DND-41 (cell line): ENCODE measurements at regions not wholly inside any gene's neighbourhood (a gene's known extent, or its start where the extent isn't known, plus 50 kb on each side); places are given as distances from the start of the nearest gene placed in this dataset.

Source experiments
- EZH2 ChIP-seq: IDR thresholded peaks from 3 replicates; pipeline ENCODE4 v1.6.1; 2012; ENCODE audit warnings: borderline replicate concordance, low read depth, mild to moderate bottlenecking, moderate library complexity, low read length, inconsistent platforms; ENCODE audit not compliant: severe bottlenecking
- TF ChIP-seq, protein P1 (sequence below): IDR thresholded peaks from 2 replicates; pipeline ENCODE4 v1.5.1; 2012; ENCODE audit warnings: borderline replicate concordance, low read length, moderate library complexity, mild to moderate bottlenecking; ENCODE audit not compliant: poor library complexity, severe bottlenecking; ENCODE audit errors: extremely low read depth

DNA sequence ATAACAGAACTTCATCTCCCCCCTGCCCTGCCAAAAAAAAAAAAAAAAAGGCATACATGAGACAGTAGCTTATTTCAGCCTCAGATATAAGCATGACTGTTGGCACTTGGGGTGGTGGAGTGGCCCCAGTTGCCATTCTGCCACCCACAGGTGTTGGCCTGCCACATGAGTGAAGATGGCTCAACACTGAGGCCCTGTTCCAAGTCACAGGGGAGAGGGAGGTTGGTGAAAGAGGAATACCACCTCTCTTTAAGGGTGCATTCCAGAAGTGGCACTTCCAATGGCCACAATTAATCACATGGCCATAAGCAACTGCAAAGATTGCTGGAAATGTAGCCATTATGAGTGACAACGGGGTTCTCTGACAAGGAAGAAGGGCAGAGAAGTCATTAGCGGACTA, 61.9 kb upstream of the JARID2 start:
- no peak for TF ChIP-seq EZH2
- TF ChIP-seq, protein P1, sequence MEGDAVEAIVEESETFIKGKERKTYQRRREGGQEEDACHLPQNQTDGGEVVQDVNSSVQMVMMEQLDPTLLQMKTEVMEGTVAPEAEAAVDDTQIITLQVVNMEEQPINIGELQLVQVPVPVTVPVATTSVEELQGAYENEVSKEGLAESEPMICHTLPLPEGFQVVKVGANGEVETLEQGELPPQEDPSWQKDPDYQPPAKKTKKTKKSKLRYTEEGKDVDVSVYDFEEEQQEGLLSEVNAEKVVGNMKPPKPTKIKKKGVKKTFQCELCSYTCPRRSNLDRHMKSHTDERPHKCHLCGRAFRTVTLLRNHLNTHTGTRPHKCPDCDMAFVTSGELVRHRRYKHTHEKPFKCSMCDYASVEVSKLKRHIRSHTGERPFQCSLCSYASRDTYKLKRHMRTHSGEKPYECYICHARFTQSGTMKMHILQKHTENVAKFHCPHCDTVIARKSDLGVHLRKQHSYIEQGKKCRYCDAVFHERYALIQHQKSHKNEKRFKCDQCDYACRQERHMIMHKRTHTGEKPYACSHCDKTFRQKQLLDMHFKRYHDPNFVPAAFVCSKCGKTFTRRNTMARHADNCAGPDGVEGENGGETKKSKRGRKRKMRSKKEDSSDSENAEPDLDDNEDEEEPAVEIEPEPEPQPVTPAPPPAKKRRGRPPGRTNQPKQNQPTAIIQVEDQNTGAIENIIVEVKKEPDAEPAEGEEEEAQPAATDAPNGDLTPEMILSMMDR: no peak
